ENCODE measurements at regions not wholly inside any gene's neighbourhood (a gene's known extent, or its start where the extent isn't known, plus 50 kb on each side); places are given as distances from the start of the nearest gene placed in this dataset.
A peak's percentile ranks its signal among the peaks of the same experiment; 100 is the strongest.

DNA sequence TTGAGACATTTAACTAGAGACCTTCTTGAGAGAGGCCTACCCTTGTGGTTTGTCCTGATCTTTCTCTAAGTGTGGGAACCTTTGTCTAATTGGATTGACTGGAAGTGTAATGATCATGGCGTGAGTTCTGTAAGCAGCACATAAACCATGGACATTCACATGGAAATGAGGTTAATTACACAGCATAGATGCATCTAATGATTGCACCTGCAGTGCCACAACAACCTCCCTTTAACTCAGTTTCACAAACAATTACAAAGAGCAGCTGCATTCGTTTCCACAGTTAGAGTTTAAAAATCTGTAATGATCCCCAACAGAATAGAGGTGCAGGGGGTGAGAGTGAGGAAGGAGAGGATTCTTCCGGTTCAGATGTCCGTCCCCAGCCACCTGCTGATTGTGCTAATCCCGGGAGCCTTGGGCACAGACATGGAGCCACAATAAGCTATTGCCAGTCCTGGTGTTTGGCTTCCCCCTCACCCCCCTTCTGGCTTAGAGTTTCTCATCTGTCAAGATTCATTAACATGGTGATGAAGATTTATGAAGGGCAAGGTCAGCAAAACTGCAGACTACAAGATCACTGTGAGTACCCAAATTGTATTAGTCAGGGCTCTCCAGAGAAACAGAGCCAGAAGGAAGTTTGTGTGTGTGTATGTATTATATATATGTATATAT is 659.2 kb upstream of the SOX9 start:
- no peak for ATAC-seq

GRCh38 chr17:71464241-71464640 is 656.6 kb upstream of the SOX9 start:
- no peak for ATAC-seq

GRCh38 chr17:71464751-71465150 is 656.1 kb upstream of the SOX9 start:
- no peak for ATAC-seq

- no peak for ATAC-seq
Observed at GRCh38 chr17:71467719-71468118, 653.1 kb upstream of the SOX9 start.

DNA sequence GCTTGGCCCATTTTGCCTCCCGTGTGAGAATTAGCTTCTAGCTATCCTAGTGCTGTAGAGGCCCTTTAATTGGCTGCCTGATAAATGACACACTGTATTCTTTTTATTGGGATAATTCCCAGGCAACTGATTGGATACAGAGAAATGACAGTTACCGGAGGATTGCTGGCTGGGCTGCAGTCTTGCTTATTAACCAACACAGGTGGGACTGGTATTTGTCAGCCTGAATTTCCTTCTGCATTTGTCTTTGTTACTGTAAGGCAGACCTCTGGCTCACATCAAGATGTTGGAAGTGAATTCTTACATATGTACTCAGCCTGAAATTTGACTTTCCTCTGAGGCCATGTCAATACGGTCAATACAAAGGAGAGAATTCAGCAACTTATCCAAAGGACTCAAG is 650.8 kb upstream of the SOX9 start:
- no peak for ATAC-seq

DNA sequence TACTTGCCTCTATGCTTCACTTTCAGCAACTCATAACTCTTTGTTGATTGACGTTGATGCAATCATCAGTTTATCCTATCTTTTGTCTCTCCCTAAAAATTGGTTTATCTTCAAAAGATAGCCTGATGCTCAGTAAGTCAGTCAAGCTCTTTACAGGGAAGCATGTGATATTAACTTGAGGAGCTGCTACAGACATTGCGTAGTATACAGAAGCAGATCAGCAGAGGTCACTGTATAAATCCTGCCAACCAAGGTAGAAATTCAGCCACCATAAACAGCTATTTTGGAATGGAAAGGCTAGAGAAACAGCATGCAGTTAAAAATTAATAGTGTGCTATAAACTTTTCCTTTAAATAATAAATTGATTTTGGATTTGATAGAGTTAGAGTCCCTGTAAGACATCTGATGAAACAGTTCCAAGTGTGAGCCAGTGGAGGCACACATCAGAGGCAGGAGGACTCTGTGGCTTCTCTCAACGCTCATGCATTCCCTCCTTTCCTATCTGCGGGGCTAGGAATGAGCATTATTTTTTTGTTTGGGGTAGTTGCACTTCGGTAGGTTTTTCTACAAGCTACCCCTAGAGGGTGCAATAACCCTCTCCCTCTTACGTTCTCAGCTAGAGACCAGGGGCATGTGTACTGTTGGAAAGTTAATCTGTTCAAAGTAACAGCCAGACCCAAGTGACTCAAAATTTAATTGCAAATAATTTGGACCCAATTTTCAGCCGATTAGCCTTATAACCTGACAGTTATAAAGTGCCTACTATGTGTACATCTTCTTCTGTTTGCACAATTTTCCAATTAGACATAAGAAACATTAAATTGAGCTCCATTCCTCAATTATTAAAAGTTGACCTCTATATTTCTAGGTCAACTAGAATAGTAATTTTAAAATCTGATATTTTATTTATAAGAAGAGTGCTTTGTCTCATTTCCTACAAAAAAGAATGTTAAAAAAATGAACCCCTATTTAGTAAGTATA is 647.7 kb upstream of the SOX9 start:
- peak; percentile 71 for ATAC-seq

- no peak for ATAC-seq
Observed at GRCh38 chr17:71477356-71477755, 643.5 kb upstream of the SOX9 start.

DNA sequence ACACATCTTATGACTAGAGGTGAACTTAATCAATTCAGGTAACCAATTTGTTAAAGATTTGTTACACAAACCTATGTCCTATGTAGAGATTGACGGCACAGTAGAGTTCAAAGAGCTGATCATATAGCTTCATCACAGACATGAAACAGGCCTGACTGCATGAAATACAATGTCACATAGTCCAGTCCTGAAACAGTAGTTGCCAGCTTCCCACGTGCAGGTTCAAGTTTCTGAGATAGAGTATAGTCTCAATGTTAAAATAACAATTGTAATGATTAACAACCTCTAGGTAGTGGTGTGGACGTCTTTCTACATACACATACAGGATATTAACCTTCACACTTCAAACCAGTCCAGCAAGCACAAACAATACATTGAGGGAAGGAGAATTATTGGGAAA is 640.7 kb upstream of the SOX9 start:
- no peak for ATAC-seq

- ATAC-seq = no peak
Observed at GRCh38 chr17:71482625-71483024, 638.2 kb upstream of the SOX9 start.

DNA sequence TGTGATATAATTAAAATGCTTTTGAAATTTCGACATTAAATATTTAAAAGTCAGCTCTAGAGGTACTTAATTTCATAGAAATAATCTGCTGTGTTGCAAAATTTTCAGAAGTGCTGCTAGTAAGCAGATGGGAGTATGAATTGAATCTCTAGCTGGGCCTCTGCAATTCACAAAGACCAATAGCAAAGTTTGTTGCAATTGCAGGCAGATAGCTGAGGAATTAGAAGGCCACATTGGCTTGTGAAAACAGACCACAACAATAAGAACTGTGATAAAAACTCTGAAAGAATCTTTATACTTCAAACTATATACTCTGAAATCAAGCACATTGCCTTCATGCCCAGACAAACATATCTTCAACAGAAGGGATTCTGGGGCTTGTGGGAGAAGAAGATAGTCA is 636.3 kb upstream of the SOX9 start:
- no peak for ATAC-seq

- no peak for ATAC-seq
Observed at GRCh38 chr17:71485426-71485825, 635.4 kb upstream of the SOX9 start.

- ATAC-seq = no peak
Observed at GRCh38 chr17:71486261-71486660, 634.6 kb upstream of the SOX9 start.

- no peak for ATAC-seq
Observed at GRCh38 chr17:71488851-71489250, 632.0 kb upstream of the SOX9 start.

DNA sequence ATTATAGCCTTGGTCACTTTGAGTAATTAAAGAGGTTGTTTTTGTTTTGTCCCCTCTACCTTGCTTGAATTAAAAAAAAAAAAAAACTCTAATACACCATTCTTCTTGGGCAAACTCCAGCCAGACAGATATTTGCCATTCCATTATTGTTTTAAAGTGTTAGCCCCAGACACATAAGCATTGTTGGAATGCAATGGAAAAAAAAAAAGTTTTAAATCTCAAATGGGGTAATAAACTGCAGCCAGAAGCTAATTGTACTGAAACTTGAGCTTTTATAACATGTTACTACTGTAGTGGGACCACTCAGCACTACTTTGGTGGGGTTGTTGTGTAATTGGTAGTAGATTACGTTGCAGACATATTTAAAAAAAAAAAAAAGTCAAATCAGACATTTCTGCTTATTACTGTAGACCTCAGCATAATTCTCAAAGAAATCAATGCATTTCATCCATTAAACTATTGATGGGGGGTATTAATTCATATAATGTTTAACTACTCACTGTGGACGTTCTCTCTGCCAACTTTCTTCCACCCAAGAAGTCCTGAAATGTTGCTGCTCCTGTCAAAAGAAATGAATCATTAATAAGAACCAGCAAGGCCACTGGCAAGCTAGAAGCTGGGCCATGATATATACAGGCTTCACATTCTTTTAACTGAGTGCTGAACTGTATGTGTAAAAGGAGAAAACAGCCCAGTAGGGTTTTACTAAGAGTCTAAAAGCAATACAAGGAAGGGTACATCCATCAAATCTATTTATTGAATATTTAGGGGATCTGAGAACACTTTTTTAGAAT is 626.6 kb upstream of the SOX9 start:
- no peak for ATAC-seq

GRCh38 chr17:71495420-71495819 is 625.4 kb upstream of the SOX9 start:
- ATAC-seq = no peak

DNA sequence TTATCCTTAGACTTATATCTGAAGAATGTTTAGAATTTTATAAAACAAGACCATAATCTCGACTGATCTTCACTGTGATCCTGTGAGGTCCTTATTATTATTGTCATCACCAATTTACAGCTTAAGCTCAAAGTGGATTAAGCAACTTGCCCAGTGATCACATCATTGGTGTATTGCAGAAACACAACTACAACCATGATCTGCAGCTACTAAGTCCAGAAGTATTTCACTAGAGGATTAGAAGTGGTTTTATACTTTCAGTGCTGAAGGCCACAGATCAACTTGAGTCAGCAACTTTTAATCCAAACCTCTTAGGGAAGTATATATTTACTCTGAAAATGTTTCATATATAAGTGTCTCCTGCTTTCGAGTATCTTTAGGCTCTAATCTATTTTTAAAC is 624.3 kb upstream of the SOX9 start:
- peak; percentile 74 for ATAC-seq

- ATAC-seq = peak; percentile 46
Observed at GRCh38 chr17:71500761-71501555, 619.9 kb upstream of the SOX9 start.

- no peak for ATAC-seq
Observed at GRCh38 chr17:71501711-71502110, 619.1 kb upstream of the SOX9 start.

GRCh38 chr17:71502443-71502842 is 618.4 kb upstream of the SOX9 start:
- no peak for ATAC-seq

- ATAC-seq = no peak
Observed at GRCh38 chr17:71503710-71504465, 616.9 kb upstream of the SOX9 start.

DNA sequence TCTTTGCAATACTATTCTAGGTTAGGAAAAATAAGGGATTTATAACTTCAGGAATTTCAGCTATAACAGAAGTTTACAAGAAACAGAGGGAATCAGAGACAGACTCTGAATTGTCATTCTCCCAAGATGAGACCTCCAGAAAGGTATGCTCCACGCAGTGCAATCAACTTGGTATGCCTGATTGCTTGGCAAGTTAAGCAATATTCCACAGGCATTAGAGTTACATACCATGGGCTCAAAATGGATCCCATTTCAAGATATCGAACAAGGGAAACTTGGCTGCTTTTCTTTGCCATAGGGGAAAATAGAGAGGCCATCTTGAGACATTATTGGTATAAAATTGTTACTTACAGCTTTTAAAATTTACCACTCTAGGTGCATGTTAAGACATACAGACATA is 615.6 kb upstream of the SOX9 start:
- ATAC-seq = no peak

- ATAC-seq = no peak
Observed at GRCh38 chr17:71505981-71506380, 614.8 kb upstream of the SOX9 start.
